ENCODE measurements at regions not wholly inside any gene's neighbourhood (a gene's known extent, or its start where the extent isn't known, plus 50 kb on each side); places are given as distances from the start of the nearest gene placed in this dataset.

DNA sequence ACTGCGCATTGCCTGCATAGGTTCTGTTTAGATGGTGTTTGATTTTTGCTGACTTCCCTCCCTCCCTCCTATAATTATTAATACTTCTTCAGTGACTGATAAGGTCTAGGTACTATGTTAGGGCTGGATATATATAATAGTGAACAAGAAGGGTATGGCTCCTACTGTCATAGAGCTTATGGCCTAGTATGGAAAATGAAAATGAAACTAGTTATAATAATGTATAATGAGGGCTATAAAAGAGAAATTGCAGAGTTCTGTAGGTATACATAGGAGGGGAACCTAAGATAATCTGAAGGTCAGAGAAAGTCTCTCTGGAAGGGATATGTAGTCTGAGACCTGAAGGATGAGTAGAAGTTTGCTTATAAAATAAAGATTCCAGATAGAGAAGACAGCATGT lies 102.1 kb downstream of the DCK start:
- Mint-ChIP-seq H3K4me3 (no peak overlapping the region), H3K4me1 (peaks cover 17% of the 10 kb centered on the region), H3K9me3 (peaks cover 19% of the 10 kb centered on the region), H3K27ac (no peak overlapping the region), H3K36me3 (peaks cover 4% of the 10 kb centered on the region), H3K27me3 (ENCODE audit: low read depth) (peaks cover under 1% of the 10 kb centered on the region; the same call in 1 of the 2 replicates)
- DNase-seq (ENCODE audit: low spot score): no peak
- no peak for TF ChIP-seq GABPB1 (CRISPR knock-in tag; IDR thresholded peaks at IDR 0.05)
- no peak for TF ChIP-seq NFATC4 (CRISPR knock-in tag; IDR thresholded peaks at IDR 0.05)
- TF ChIP-seq FOXJ3 (CRISPR knock-in tag; IDR thresholded peaks at IDR 0.05; ENCODE audit: borderline replicate concordance): no peak
- TF ChIP-seq, protein P1, sequence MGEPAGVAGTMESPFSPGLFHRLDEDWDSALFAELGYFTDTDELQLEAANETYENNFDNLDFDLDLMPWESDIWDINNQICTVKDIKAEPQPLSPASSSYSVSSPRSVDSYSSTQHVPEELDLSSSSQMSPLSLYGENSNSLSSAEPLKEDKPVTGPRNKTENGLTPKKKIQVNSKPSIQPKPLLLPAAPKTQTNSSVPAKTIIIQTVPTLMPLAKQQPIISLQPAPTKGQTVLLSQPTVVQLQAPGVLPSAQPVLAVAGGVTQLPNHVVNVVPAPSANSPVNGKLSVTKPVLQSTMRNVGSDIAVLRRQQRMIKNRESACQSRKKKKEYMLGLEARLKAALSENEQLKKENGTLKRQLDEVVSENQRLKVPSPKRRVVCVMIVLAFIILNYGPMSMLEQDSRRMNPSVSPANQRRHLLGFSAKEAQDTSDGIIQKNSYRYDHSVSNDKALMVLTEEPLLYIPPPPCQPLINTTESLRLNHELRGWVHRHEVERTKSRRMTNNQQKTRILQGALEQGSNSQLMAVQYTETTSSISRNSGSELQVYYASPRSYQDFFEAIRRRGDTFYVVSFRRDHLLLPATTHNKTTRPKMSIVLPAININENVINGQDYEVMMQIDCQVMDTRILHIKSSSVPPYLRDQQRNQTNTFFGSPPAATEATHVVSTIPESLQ (CRISPR knock-in tag; IDR thresholded peaks at IDR 0.05): no peak
- TF ChIP-seq FOXP1 (CRISPR knock-in tag; IDR thresholded peaks at IDR 0.05; ENCODE audit: borderline replicate concordance): no peak
- TF ChIP-seq, protein P2, sequence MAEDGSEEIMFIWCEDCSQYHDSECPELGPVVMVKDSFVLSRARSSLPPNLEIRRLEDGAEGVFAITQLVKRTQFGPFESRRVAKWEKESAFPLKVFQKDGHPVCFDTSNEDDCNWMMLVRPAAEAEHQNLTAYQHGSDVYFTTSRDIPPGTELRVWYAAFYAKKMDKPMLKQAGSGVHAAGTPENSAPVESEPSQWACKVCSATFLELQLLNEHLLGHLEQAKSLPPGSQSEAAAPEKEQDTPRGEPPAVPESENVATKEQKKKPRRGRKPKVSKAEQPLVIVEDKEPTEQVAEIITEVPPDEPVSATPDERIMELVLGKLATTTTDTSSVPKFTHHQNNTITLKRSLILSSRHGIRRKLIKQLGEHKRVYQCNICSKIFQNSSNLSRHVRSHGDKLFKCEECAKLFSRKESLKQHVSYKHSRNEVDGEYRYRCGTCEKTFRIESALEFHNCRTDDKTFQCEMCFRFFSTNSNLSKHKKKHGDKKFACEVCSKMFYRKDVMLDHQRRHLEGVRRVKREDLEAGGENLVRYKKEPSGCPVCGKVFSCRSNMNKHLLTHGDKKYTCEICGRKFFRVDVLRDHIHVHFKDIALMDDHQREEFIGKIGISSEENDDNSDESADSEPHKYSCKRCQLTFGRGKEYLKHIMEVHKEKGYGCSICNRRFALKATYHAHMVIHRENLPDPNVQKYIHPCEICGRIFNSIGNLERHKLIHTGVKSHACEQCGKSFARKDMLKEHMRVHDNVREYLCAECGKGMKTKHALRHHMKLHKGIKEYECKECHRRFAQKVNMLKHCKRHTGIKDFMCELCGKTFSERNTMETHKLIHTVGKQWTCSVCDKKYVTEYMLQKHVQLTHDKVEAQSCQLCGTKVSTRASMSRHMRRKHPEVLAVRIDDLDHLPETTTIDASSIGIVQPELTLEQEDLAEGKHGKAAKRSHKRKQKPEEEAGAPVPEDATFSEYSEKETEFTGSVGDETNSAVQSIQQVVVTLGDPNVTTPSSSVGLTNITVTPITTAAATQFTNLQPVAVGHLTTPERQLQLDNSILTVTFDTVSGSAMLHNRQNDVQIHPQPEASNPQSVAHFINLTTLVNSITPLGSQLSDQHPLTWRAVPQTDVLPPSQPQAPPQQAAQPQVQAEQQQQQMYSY (CRISPR knock-in tag; IDR thresholded peaks at IDR 0.05): no peak
- TF ChIP-seq CREB1 (CRISPR knock-in tag; IDR thresholded peaks at IDR 0.05): no peak
- TF ChIP-seq, protein P3, sequence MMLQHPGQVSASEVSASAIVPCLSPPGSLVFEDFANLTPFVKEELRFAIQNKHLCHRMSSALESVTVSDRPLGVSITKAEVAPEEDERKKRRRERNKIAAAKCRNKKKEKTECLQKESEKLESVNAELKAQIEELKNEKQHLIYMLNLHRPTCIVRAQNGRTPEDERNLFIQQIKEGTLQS (CRISPR knock-in tag; conservative IDR thresholded peaks at IDR 0.05): no peak
- TF ChIP-seq, protein P4, sequence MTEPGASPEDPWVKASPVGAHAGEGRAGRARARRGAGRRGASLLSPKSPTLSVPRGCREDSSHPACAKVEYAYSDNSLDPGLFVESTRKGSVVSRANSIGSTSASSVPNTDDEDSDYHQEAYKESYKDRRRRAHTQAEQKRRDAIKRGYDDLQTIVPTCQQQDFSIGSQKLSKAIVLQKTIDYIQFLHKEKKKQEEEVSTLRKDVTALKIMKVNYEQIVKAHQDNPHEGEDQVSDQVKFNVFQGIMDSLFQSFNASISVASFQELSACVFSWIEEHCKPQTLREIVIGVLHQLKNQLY (CRISPR knock-in tag; IDR thresholded peaks at IDR 0.05): no peak
- TF ChIP-seq, protein P5, sequence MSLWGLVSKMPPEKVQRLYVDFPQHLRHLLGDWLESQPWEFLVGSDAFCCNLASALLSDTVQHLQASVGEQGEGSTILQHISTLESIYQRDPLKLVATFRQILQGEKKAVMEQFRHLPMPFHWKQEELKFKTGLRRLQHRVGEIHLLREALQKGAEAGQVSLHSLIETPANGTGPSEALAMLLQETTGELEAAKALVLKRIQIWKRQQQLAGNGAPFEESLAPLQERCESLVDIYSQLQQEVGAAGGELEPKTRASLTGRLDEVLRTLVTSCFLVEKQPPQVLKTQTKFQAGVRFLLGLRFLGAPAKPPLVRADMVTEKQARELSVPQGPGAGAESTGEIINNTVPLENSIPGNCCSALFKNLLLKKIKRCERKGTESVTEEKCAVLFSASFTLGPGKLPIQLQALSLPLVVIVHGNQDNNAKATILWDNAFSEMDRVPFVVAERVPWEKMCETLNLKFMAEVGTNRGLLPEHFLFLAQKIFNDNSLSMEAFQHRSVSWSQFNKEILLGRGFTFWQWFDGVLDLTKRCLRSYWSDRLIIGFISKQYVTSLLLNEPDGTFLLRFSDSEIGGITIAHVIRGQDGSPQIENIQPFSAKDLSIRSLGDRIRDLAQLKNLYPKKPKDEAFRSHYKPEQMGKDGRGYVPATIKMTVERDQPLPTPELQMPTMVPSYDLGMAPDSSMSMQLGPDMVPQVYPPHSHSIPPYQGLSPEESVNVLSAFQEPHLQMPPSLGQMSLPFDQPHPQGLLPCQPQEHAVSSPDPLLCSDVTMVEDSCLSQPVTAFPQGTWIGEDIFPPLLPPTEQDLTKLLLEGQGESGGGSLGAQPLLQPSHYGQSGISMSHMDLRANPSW (CRISPR knock-in tag; conservative IDR thresholded peaks at IDR 0.05; ENCODE audit: low read depth): no peak
- TF ChIP-seq, protein P6, sequence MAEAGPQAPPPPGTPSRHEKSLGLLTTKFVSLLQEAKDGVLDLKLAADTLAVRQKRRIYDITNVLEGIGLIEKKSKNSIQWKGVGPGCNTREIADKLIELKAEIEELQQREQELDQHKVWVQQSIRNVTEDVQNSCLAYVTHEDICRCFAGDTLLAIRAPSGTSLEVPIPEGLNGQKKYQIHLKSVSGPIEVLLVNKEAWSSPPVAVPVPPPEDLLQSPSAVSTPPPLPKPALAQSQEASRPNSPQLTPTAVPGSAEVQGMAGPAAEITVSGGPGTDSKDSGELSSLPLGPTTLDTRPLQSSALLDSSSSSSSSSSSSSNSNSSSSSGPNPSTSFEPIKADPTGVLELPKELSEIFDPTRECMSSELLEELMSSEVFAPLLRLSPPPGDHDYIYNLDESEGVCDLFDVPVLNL (CRISPR knock-in tag; IDR thresholded peaks at IDR 0.05; ENCODE audit: borderline replicate concordance, low read depth): no peak
- TF ChIP-seq ETV6 (CRISPR knock-in tag; IDR thresholded peaks at IDR 0.05): no peak
- TF ChIP-seq NR2C2 (CRISPR knock-in tag; IDR thresholded peaks at IDR 0.05): no peak
- TF ChIP-seq, protein P7, sequence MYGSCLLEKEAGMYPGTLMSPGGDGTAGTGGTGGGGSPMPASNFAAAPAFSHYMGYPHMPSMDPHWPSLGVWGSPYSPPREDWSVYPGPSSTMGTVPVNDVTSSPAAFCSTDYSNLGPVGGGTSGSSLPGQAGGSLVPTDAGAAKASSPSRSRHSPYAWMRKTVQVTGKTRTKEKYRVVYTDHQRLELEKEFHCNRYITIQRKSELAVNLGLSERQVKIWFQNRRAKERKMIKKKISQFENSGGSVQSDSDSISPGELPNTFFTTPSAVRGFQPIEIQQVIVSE (CRISPR knock-in tag; IDR thresholded peaks at IDR 0.05; ENCODE audit: borderline replicate concordance): no peak
- TF ChIP-seq ZNF396 (CRISPR knock-in tag; IDR thresholded peaks at IDR 0.05; ENCODE audit: borderline replicate concordance): no peak
- TF ChIP-seq NFE2L1 (CRISPR knock-in tag; IDR thresholded peaks at IDR 0.05): no peak
- no peak for TF ChIP-seq NR3C1 (CRISPR knock-in tag; conservative IDR thresholded peaks at IDR 0.05; ENCODE audit: low read depth)
- TF ChIP-seq, protein P8, sequence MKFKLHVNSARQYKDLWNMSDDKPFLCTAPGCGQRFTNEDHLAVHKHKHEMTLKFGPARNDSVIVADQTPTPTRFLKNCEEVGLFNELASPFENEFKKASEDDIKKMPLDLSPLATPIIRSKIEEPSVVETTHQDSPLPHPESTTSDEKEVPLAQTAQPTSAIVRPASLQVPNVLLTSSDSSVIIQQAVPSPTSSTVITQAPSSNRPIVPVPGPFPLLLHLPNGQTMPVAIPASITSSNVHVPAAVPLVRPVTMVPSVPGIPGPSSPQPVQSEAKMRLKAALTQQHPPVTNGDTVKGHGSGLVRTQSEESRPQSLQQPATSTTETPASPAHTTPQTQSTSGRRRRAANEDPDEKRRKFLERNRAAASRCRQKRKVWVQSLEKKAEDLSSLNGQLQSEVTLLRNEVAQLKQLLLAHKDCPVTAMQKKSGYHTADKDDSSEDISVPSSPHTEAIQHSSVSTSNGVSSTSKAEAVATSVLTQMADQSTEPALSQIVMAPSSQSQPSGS (CRISPR knock-in tag; IDR thresholded peaks at IDR 0.05; ENCODE audit: borderline replicate concordance, low read depth): no peak
- TF ChIP-seq, protein P9, sequence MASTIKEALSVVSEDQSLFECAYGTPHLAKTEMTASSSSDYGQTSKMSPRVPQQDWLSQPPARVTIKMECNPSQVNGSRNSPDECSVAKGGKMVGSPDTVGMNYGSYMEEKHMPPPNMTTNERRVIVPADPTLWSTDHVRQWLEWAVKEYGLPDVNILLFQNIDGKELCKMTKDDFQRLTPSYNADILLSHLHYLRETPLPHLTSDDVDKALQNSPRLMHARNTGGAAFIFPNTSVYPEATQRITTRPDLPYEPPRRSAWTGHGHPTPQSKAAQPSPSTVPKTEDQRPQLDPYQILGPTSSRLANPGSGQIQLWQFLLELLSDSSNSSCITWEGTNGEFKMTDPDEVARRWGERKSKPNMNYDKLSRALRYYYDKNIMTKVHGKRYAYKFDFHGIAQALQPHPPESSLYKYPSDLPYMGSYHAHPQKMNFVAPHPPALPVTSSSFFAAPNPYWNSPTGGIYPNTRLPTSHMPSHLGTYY (CRISPR knock-in tag; IDR thresholded peaks at IDR 0.05): no peak
- ChIA-PET POLR2A (no interaction called here), CTCF (no interaction called here)
- ATAC-seq: no peak
